K562 (cell line): ENCODE measurements at regions not wholly inside any gene's neighbourhood (a gene's known extent, or its start where the extent isn't known, plus 50 kb on each side); places are given as distances from the start of the nearest gene placed in this dataset.

Experiments used
- ATAC-seq: fragments of 200-7000 bp; cut with Tn5 transposase; 3 replicates; pipeline ENCODE4 v1.9.1; 2020; ENCODE audit warnings: moderate library complexity
- BruUV-seq: library from RNA; stranded (reverse); fragments of 400-500 nt; replicated peaks from 2 replicates; lab custom pipeline; 2021; lab: Mats Ljungman, UMichigan
- CTCF ChIA-PET: fragments of 300-600 bp; formaldehyde crosslinking; extraction: SDS; loops from one replicate; lab custom pipeline; 2021; ENCODE audit warnings: low intra/inter-chr PET ratio; lab: Yijun Ruan, JAX
- POLR2A ChIA-PET: fragments of 300-600, 350-650 bp; sonication (Branson Sonifier 250); formaldehyde crosslinking; extraction: SDS; loops from one replicate; lab custom pipeline; 2021; ENCODE audit warnings: antibody characterized with exemption, inconsistent platforms; lab: Yijun Ruan, JAX
- DNase-seq, 4 experiments: peaks; one replicate each; pipeline versions ENCODE4 v3.0.0 to v3.0.0-alpha.2; 2011 to 2018; ENCODE audit warnings: low spot score in 3 of 4, mixed read lengths in 3 of 4; ENCODE audit errors: extremely low read depth in 1 of 4
- FAIRE-seq: peaks from 2 replicates; lab custom pipeline; 2011; peaks lifted over from hg19 to GRCh38; lab: Jason Lieb, UNC
- H2AFZ ChIP-seq: 2 replicates; pipeline ENCODE4 v1.6.0; 2011; ENCODE audit warnings: low read depth, low read length, control low read depth, inconsistent platforms
- H3K27ac ChIP-seq: fragments of 200-600 bp; 3 replicates; pipeline ENCODE4 v1.8.0; 2011; ENCODE audit warnings: low read depth, mild to moderate bottlenecking, control low read depth, inconsistent platforms, low read length, moderate library complexity, mixed read lengths; ENCODE audit errors: extremely low read depth
- H3K27me3 ChIP-seq, 2 experiments: fragments of 300-600 bp in 1 of 2; 2 replicates in 1 of 2; 3 replicates in 1 of 2; pipeline versions ENCODE4 v1.6.0 to v1.8.0; 2011; ENCODE audit warnings: inconsistent platforms in 2 of 2, low read length in 2 of 2, mild to moderate bottlenecking in 1 of 2, mixed read lengths in 1 of 2, moderate library complexity in 1 of 2; ENCODE audit not compliant: control insufficient read depth in 2 of 2, insufficient read depth in 2 of 2
- H3K36me3 ChIP-seq: fragments of 300-600 bp; 3 replicates; pipeline ENCODE4 v1.8.0; 2011; ENCODE audit warnings: mild to moderate bottlenecking, low read length, inconsistent platforms; ENCODE audit not compliant: control insufficient read depth, insufficient read depth
- H3K4me1 ChIP-seq, 2 experiments: fragments of 200-600 bp in 1 of 2; replicated peaks in 1 of 2; 2 replicates in 1 of 2; 3 replicates in 1 of 2; pipeline versions ENCODE4 v1.5.1 to v1.8.0; 2011; ENCODE audit warnings: inconsistent platforms in 2 of 2, low read length in 2 of 2, mild to moderate bottlenecking in 1 of 2, mixed read lengths in 1 of 2, moderate library complexity in 1 of 2; ENCODE audit not compliant: control insufficient read depth in 2 of 2, insufficient read depth in 2 of 2
- H3K4me2 ChIP-seq: 2 replicates; pipeline ENCODE4 v1.6.1; 2011; ENCODE audit warnings: low read length, control low read depth, inconsistent platforms, mixed read lengths; ENCODE audit not compliant: insufficient read depth
- H3K4me3 ChIP-seq: fragments of 200-600 bp; sonication (generic), shearing (Covaris generic); 2 replicates; pipeline ENCODE4 v1.5.1; 2016; ENCODE audit warnings: control low read depth, inconsistent platforms
- H3K79me2 ChIP-seq: fragments of 200-600 bp; 3 replicates; pipeline ENCODE4 v1.8.0; 2011; ENCODE audit warnings: low read length, inconsistent platforms; ENCODE audit not compliant: control insufficient read depth, insufficient read depth
- H3K9ac ChIP-seq, 2 experiments: 2 replicates each; pipeline versions ENCODE4 v1.6.0 to v1.6.1; 2011; ENCODE audit warnings: low read depth in 2 of 2, low read length in 2 of 2, control low read depth in 1 of 2, inconsistent platforms in 1 of 2, mild to moderate bottlenecking in 1 of 2, mixed read lengths in 1 of 2; ENCODE audit not compliant: insufficient read depth in 1 of 2
- H3K9me1 ChIP-seq: one replicate; pipeline ENCODE4 v1.6.0; 2011; ENCODE audit warnings: inconsistent platforms, mild to moderate bottlenecking, low read length, moderate library complexity; ENCODE audit not compliant: control insufficient read depth, insufficient read depth
- H3K9me3 ChIP-seq: replicated peaks from 2 replicates; pipeline ENCODE4 v1.5.1; 2011; ENCODE audit warnings: low read depth, low read length, inconsistent platforms; ENCODE audit not compliant: control insufficient read depth, insufficient read depth
- H4K20me1 ChIP-seq: replicated peaks from 2 replicates; pipeline ENCODE4 v1.6.1; 2011; ENCODE audit warnings: low read length, inconsistent platforms, mixed read lengths; ENCODE audit not compliant: control insufficient read depth, insufficient read depth
- C11orf30 ChIP-seq: fragments of 450-650 bp; IDR thresholded peaks from 2 replicates; pipeline ENCODE4 v1.6.1; 2016; ENCODE audit warnings: low read depth, mild to moderate bottlenecking
- CEBPB ChIP-seq: fragments of 450-650 bp; IDR thresholded peaks from 2 replicates; pipeline ENCODE4 v1.6.1; 2016; ENCODE audit warnings: missing genetic modification characterization, missing compliant biosample characterization
- CXXC5 ChIP-seq: fragments of 250-450 bp; sonication (Bioruptor Pico); IDR thresholded peaks from 2 replicates; pipeline ENCODE4 v1.8.0; 2022; ENCODE audit warnings: inconsistent platforms, mild to moderate bottlenecking, moderate library complexity
- EP300 ChIP-seq: IDR thresholded peaks from 2 replicates; pipeline ENCODE4 v1.6.1; 2012; ENCODE audit warnings: low read length, improper control_type of control experiment
- L3MBTL2 ChIP-seq: fragments of 450-650 bp; IDR thresholded peaks from 2 replicates; pipeline ENCODE4 v1.6.1; 2016; ENCODE audit warnings: mild to moderate bottlenecking, moderate library complexity
- MAFF ChIP-seq: IDR thresholded peaks from 2 replicates; pipeline ENCODE4 v1.6.1; 2012; ENCODE audit warnings: low read length, improper control_type of control experiment
- MAFG ChIP-seq: fragments of 450-650 bp; conservative IDR thresholded peaks from 2 replicates; pipeline ENCODE4 v1.6.1; 2016; ENCODE audit warnings: missing genetic modification characterization, missing compliant biosample characterization
- MYBL2 ChIP-seq, 2 experiments: fragments of 450-650 bp in 1 of 2; sonication (generic) in 1 of 2; formaldehyde crosslinking in 1 of 2; IDR thresholded peaks; 2 replicates each; pipeline versions ENCODE4 v1.6.1 to v1.8.1; 2017 to 2022; ENCODE audit warnings: borderline replicate concordance in 1 of 2, inconsistent platforms in 1 of 2, low read depth in 1 of 2, mild to moderate bottlenecking in 1 of 2, missing genetic modification reagents in 1 of 2, moderate library complexity in 1 of 2
- NCOR1 ChIP-seq: fragments of 450-650 bp; IDR thresholded peaks from 2 replicates; pipeline ENCODE4 v1.6.1; 2016; ENCODE audit warnings: mild to moderate bottlenecking, moderate library complexity
- NFE2 ChIP-seq: IDR thresholded peaks from 2 replicates; pipeline ENCODE4 v1.6.1; 2014; ENCODE audit warnings: antibody characterized with exemption, low read depth
- RBFOX2 ChIP-seq: fragments of 200-400 bp; formaldehyde crosslinking; IDR thresholded peaks from 2 replicates; pipeline ENCODE4 v1.6.1; 2017; ENCODE audit warnings: low read depth, mild to moderate bottlenecking, low read length, moderate library complexity
- SLC30A9 ChIP-seq: fragments of 250-450 bp; sonication (Bioruptor Pico); IDR thresholded peaks from 2 replicates; pipeline ENCODE4 v1.8.0; 2022; ENCODE audit warnings: mild to moderate bottlenecking, moderate library complexity
- SOX6 ChIP-seq: fragments of 450-650 bp; IDR thresholded peaks from 2 replicates; pipeline ENCODE4 v1.6.1; 2014; ENCODE audit warnings: mild to moderate bottlenecking
- TAL1 ChIP-seq: fragments of 450-650 bp; IDR thresholded peaks from 2 replicates; pipeline ENCODE4 v1.6.1; 2016; ENCODE audit warnings: mild to moderate bottlenecking
- TFE3 ChIP-seq: fragments of 450-650 bp; formaldehyde crosslinking; IDR thresholded peaks from 2 replicates; pipeline ENCODE4 v1.4.0; 2020; ENCODE audit warnings: mild to moderate bottlenecking, mixed read lengths
- ZNF316 ChIP-seq: fragments of 450-650 bp; IDR thresholded peaks from 2 replicates; pipeline ENCODE4 v1.6.1; 2016
- ZNF592 ChIP-seq: fragments of 450-650 bp; IDR thresholded peaks from 2 replicates; pipeline ENCODE4 v1.6.1; 2017; ENCODE audit warnings: antibody characterized with exemption, mild to moderate bottlenecking
- WGBS: fragments of 100-300 bp; shearing (Covaris generic); methylation state at CpG from one replicate; pipeline ENCODE4 v1.1.6; 2016; ENCODE audit warnings: low coverage, mixed read lengths; ENCODE audit not compliant: insufficient coverage; ENCODE audit errors: missing lambda C conversion rate; 5-methylcytosine and 5-hydroxymethylcytosine counted together
- in situ Hi-C: fragments of 300-500 bp; cut with MboI; formaldehyde crosslinking; loops from 4 replicates; pipeline ENCODE4 v1.15.0; 2018; ENCODE audit warnings: inconsistent platforms, mixed read lengths
- intact Hi-C: fragments of 100-400 bp; cut with micrococcal nuclease; formaldehyde crosslinking; loops from 2 replicates; pipeline ENCODE4 v1.14.2; 2022
- TF ChIP-seq, protein P1 (sequence below): fragments of 250-450 bp; sonication (Bioruptor Pico); IDR thresholded peaks from 2 replicates; pipeline ENCODE4 v1.4.0; 2020; ENCODE audit warnings: borderline replicate concordance

DNA sequence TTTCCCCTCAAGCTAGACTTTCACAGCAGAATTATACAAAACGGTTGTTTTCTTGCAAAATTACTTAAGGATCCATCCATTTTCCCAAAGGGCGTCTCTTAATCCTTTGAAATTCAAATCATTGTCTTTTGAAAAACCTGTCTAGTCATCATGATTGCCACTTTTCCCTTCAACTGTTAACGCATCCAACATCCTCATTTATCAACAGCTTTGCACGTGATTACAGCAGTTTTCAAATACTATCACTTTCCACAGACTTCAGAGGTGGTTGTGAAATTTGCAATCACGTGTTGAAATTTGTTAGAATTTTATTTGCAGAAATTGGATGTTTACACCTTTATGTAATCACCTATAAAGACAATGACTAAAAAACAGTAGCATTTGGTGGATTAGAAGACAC is 304.4 kb upstream of the SLC39A10 start:
- Histone ChIP-seq H2AFZ (peak overlapping the region; percentile 48), H3K9ac (no peak overlapping the region), H3K36me3 (no peaks in the 10 kb centered on the region), H4K20me1 (no peaks in the 10 kb centered on the region), H3K27me3 (no peaks in the 10 kb centered on the region), H3K79me2 (no peaks in the 10 kb centered on the region), H3K4me1 (peaks cover 0 to 2% of the 10 kb centered on the region in 2 experiments; a peak in 2 of 5 replicates), H3K27ac (peak overlapping the region; percentile 43; the same call in 2 of the 3 replicates), H3K4me3 (no peak overlapping the region), H3K9me3 (no peaks in the 10 kb centered on the region), H3K9me1 (no peaks in the 10 kb centered on the region), H3K4me2 (no peak overlapping the region)
- POLR2A ChIA-PET = no interaction called here
- peak; percentile 67 for FAIRE-seq
- no TSS peak for BruUV-seq
- CTCF ChIA-PET = no interaction called here
- in situ Hi-C loops (no loop called here), intact Hi-C loops (no loop called here)
- WGBS = 9% methylated on average over 4 of the region's 5 CpGs
- DNase-seq = peak in 1 of 4 experiments; percentile 25
- ATAC-seq = no peak
- TF ChIP-seq NFE2 = peak; percentile 95
- peak; percentile 59; the same call in 1 of the 2 replicates for TF ChIP-seq EP300
- peak; percentile 80 for TF ChIP-seq CEBPB (tag)
- TF ChIP-seq, protein P1, sequence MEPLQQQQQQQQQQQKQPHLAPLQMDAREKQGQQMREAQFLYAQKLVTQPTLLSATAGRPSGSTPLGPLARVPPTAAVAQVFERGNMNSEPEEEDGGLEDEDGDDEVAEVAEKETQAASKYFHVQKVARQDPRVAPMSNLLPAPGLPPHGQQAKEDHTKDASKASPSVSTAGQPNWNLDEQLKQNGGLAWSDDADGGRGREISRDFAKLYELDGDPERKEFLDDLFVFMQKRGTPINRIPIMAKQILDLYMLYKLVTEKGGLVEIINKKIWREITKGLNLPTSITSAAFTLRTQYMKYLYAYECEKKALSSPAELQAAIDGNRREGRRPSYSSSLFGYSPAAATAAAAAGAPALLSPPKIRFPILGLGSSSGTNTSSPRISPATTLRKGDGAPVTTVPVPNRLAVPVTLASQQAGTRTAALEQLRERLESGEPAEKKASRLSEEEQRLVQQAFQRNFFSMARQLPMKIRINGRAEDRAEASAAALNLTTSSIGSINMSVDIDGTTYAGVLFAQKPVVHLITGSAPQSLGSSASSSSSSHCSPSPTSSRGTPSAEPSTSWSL (CRISPR knock-in tag) = no peak
- TF ChIP-seq TFE3 = peak; percentile 32
- TF ChIP-seq SOX6 = peak; percentile 64; the same call in 1 of the 2 replicates
- peak; percentile 81 for TF ChIP-seq MAFF
- 0 out of 2 replicates have a peak, but pooled peaks have one; percentile 6 for TF ChIP-seq NCOR1
- peak; percentile 95 for TF ChIP-seq ZNF316
- TF ChIP-seq ZNF592 = peak; percentile 58; the same call in 1 of the 2 replicates
- peak; percentile 36; the same call in 1 of the 2 replicates for TF ChIP-seq TAL1
- peak; percentile 94 for TF ChIP-seq MYBL2 (IDR thresholded peaks at IDR 0.05; ENCODE audit: low read depth)
- no peak for TF ChIP-seq MYBL2 (CRISPR knock-in tag; IDR thresholded peaks at IDR 0.05; ENCODE audit: borderline replicate concordance)
- peak; percentile 54 for TF ChIP-seq L3MBTL2
- peak; percentile 89 for TF ChIP-seq MAFG (tag)
- TF ChIP-seq C11orf30 = peak; percentile 89
- TF ChIP-seq CXXC5 (CRISPR knock-in tag) = 0 out of 2 replicates have a peak, but pooled peaks have one; percentile 26
- TF ChIP-seq SLC30A9 = no peak
- TF ChIP-seq RBFOX2 = no peak
